GM12878 (cell line): ENCODE measurements at regions not wholly inside any gene's neighbourhood (a gene's known extent, or its start where the extent isn't known, plus 50 kb on each side); places are given as distances from the start of the nearest gene placed in this dataset.

Experiments used
- ATAC-seq: fragments of 200-7000 bp; cut with Tn5 transposase; 3 replicates; pipeline ENCODE4 v1.9.1; 2020; ENCODE audit warnings: mild to moderate bottlenecking, moderate library complexity
- BruUV-seq: library from RNA; stranded (reverse); fragments of 400-500 nt; replicated peaks from 2 replicates; lab custom pipeline; 2021; lab: Mats Ljungman, UMichigan
- CTCF ChIA-PET: fragments of 300-600 bp; sonication (Branson Sonifier 250); formaldehyde crosslinking; extraction: SDS; loops from one replicate; lab custom pipeline; 2021; ENCODE audit warnings: inconsistent platforms; lab: Yijun Ruan, JAX
- POLR2A ChIA-PET: fragments of 350-600 bp; formaldehyde crosslinking; extraction: SDS; loops from one replicate; lab custom pipeline; 2021; ENCODE audit warnings: inconsistent platforms; lab: Charles Lee
- RAD21 ChIA-PET: fragments of 300-600 bp; sonication (Branson Sonifier 250); formaldehyde crosslinking; loops from one replicate; lab custom pipeline; 2023; ENCODE audit warnings: antibody characterized with exemption; ENCODE audit not compliant: unreplicated experiment; lab: Charles Lee
- SMC1A ChIA-PET: fragments of 300-600 bp; sonication (Branson Sonifier 250); formaldehyde crosslinking; loops from one replicate; lab custom pipeline; 2023; ENCODE audit not compliant: unreplicated experiment, uncharacterized antibody; lab: Charles Lee
- DNase-seq: peaks from one replicate; pipeline ENCODE4 v3.0.0-alpha.2; 2011; ENCODE audit warnings: low read depth, low spot score
- FAIRE-seq: peaks from 3 replicates; lab custom pipeline; 2011; peaks lifted over from hg19 to GRCh38; lab: Jason Lieb, UNC
- H2AFZ ChIP-seq: 2 replicates; pipeline ENCODE4 v1.6.0; 2011; ENCODE audit warnings: low read depth, low read length, control low read depth; ENCODE audit not compliant: control insufficient read depth
- H3K27ac ChIP-seq: 2 replicates; pipeline ENCODE4 v1.5.1; 2011; ENCODE audit warnings: control low read depth; ENCODE audit not compliant: control insufficient read depth, insufficient read depth
- H3K27me3 ChIP-seq, 2 experiments: replicated peaks in 1 of 2; 2 replicates each; pipeline versions ENCODE4 v1.6.0 to v1.6.1; 2011; ENCODE audit warnings: low read length in 1 of 2; ENCODE audit not compliant: control insufficient read depth in 2 of 2, insufficient read depth in 2 of 2
- H3K36me3 ChIP-seq, 2 experiments: 2 replicates each; pipeline ENCODE4 v1.5.1; 2011; ENCODE audit warnings: low read length in 1 of 2; ENCODE audit not compliant: control insufficient read depth in 2 of 2, insufficient read depth in 2 of 2
- H3K4me1 ChIP-seq: 2 replicates; pipeline ENCODE4 v1.6.1; 2011; ENCODE audit warnings: mild to moderate bottlenecking, low read length, moderate library complexity, mixed read lengths; ENCODE audit not compliant: control insufficient read depth, insufficient read depth
- H3K4me2 ChIP-seq: 2 replicates; pipeline ENCODE4 v1.6.0; 2011; ENCODE audit warnings: control low read depth; ENCODE audit not compliant: control insufficient read depth, insufficient read depth
- H3K4me3 ChIP-seq: fragments of 200-600 bp; sonication (generic); 2 replicates; pipeline ENCODE4 v1.5.1; 2016
- H3K79me2 ChIP-seq: 2 replicates; pipeline ENCODE4 v1.6.0; 2011; ENCODE audit warnings: low read length; ENCODE audit not compliant: control insufficient read depth, insufficient read depth
- H3K9ac ChIP-seq: 2 replicates; pipeline ENCODE4 v1.8.0; 2011; ENCODE audit warnings: low read length, control low read depth, mixed read lengths; ENCODE audit not compliant: control insufficient read depth, insufficient read depth
- H3K9me3 ChIP-seq: replicated peaks from 3 replicates; pipeline ENCODE4 v1.5.1; 2011; ENCODE audit warnings: mild to moderate bottlenecking, low read length; ENCODE audit not compliant: control insufficient read depth, insufficient read depth
- H4K20me1 ChIP-seq: 2 replicates; pipeline ENCODE4 v1.6.0; 2011; ENCODE audit not compliant: control insufficient read depth, insufficient read depth
- CTCF ChIP-seq, 3 experiments: IDR thresholded peaks in 2 of 3; conservative IDR thresholded peaks in 1 of 3; 2 replicates each; pipeline ENCODE4 v1.5.1; 2011; ENCODE audit warnings: low read depth in 3 of 3, low read length in 3 of 3, mild to moderate bottlenecking in 3 of 3, control low read depth in 2 of 3, moderate library complexity in 2 of 3, inconsistent platforms in 1 of 3, mixed read lengths in 1 of 3; ENCODE audit not compliant: control insufficient read depth in 2 of 3, insufficient read depth in 1 of 3; ENCODE audit errors: extremely low read depth in 1 of 3
- EGR1 ChIP-seq, 2 experiments: IDR thresholded peaks; 1 replicate in 1 of 2; 2 replicates in 1 of 2; pipeline ENCODE4 v1.6.1; 2011 to 2012; ENCODE audit warnings: low read depth in 2 of 2, low read length in 2 of 2, borderline replicate concordance in 1 of 2, mild to moderate bottlenecking in 1 of 2, moderate library complexity in 1 of 2
- PRDM15 ChIP-seq: fragments of 450-650 bp; formaldehyde crosslinking; IDR thresholded peaks from 2 replicates; pipeline ENCODE4 v1.4.0; 2020; ENCODE audit warnings: mild to moderate bottlenecking, moderate library complexity
- ZNF24 ChIP-seq: fragments of 450-650 bp; IDR thresholded peaks from 2 replicates; pipeline ENCODE4 v1.6.1; 2017; ENCODE audit warnings: antibody characterized with exemption, mild to moderate bottlenecking
- WGBS: methylation state at CpG from one replicate; pipeline ENCODE4 v1.1.6; 2016; ENCODE audit warnings: low lambda C conversion rate; ENCODE audit not compliant: insufficient replicate concordance, insufficient coverage; ENCODE audit errors: missing lambda C conversion rate; 5-methylcytosine and 5-hydroxymethylcytosine counted together
- in situ Hi-C: fragments of 300-500 bp; cut with MboI; formaldehyde crosslinking; loops from 9 replicates; pipeline ENCODE4 v1.14.3; 2018; ENCODE audit warnings: mixed read lengths
- intact Hi-C: fragments of 100-400 bp; cut with micrococcal nuclease; formaldehyde crosslinking; loops from one replicate; pipeline ENCODE4 v1.14.2; 2022; ENCODE audit not compliant: unreplicated experiment

- H3K27me3 ChIP-seq, result no peaks in the 10 kb centered on the region
- TF ChIP-seq PRDM15 (CRISPR knock-in tag) (no peak), EGR1 (IDR thresholded peaks at IDR 0.05; ENCODE audit: borderline replicate concordance in 1 of 2, low read depth in 2 of 2, low read length in 2 of 2) (no peak), ZNF24 (no peak), CTCF (IDR thresholded peaks at IDR 0.05 in 2 of 3, conservative IDR thresholded peaks at IDR 0.05 in 1 of 3; ENCODE audit: control insufficient read depth in 2 of 3, extremely low read depth in 1 of 3, insufficient read depth in 1 of 3, low read depth in 3 of 3, low read length in 3 of 3) (no peak)
- TF ChIP-seq, all 136 proteins: peak for 0
- Histone ChIP-seq H3K4me2 (no peak overlapping the region), H3K9ac (no peak overlapping the region), H3K9me3 (no peaks in the 10 kb centered on the region), H3K4me3 (no peak overlapping the region), H2AFZ (no peak overlapping the region), H4K20me1 (no peaks in the 10 kb centered on the region), H3K4me1 (no peaks in the 10 kb centered on the region), H3K79me2 (no peaks in the 10 kb centered on the region), H3K36me3 (no peaks in the 10 kb centered on the region), H3K27ac (no peak overlapping the region)
- FAIRE-seq (no peak), DNase-seq (no peak), ATAC-seq (no peak)
- in situ Hi-C loops, result no loop called here
- POLR2A ChIA-PET, result interaction anchor here (0.6 to 0.7 kb wide), 2 partner anchors 42 to 44 kb away, joined by 3 read pairs; no protein-coding TSS in a partner anchor
- BruUV-seq, result no TSS peak
- CTCF ChIA-PET, result interaction anchor here (1.0 kb wide), 1 partner anchor 10 kb away, joined by 3 read pairs; no protein-coding TSS in a partner anchor
- SMC1A ChIA-PET, result no interaction called here
- RAD21 ChIA-PET, result no interaction called here
- intact Hi-C loops, result no loop called here
- WGBS, result 75% methylated on average over 1 of the region's 1 CpG
Observed at GRCh38 chr6:134427721-134428120, 109.8 kb upstream of the SGK1 start.
